HG03354 (cell line): ENCODE measurements at regions not wholly inside any gene's neighbourhood (a gene's known extent, or its start where the extent isn't known, plus 50 kb on each side); places are given as distances from the start of the nearest gene placed in this dataset.
"Not testable (repeated sequence)": the region's sequence is repeated elsewhere in the genome, so short reads cannot be mapped to it uniquely, and the experiment has no call there.

Source experiments
- ATAC-seq: cut with Tn5 transposase; IDR thresholded peaks from one replicate; pipeline ENCODE4 v1.9.1; 2021; ENCODE audit warnings: mild to moderate bottlenecking; ENCODE audit not compliant: unreplicated experiment, poor library complexity, severe bottlenecking

GRCh38 chr2:58798676-58799208 lies 557.6 kb upstream of the FANCL start:
- no peak for ATAC-seq

- no peak for ATAC-seq
Measured at GRCh38 chr2:58796239-58796910, 555.2 kb upstream of the FANCL start.

- ATAC-seq = no peak
Measured at GRCh38 chr2:58794916-58795315, 553.8 kb upstream of the FANCL start.

DNA sequence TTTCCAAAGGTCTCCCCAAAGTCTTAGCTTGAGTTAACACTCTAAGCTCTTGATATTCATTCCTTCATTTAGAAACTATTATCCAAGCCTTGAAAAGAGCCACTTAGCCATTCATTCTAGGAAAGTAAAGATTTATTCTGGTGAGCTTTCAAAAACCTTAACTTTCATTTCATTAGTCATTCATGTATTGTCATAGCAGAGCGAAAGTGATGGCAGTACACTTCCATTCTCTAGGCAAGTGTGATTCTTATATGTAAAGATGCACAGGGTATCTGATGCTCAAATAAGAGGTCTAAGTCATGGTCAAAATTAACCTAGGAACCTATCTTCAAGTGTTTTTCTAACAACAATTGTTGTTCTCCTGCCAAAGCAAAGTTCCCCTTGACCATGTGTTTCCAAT lies 553.0 kb upstream of the FANCL start:
- ATAC-seq = peak; percentile 59

- ATAC-seq = peak; percentile 75
Measured at GRCh38 chr2:58788402-58788801, 547.3 kb upstream of the FANCL start.

DNA sequence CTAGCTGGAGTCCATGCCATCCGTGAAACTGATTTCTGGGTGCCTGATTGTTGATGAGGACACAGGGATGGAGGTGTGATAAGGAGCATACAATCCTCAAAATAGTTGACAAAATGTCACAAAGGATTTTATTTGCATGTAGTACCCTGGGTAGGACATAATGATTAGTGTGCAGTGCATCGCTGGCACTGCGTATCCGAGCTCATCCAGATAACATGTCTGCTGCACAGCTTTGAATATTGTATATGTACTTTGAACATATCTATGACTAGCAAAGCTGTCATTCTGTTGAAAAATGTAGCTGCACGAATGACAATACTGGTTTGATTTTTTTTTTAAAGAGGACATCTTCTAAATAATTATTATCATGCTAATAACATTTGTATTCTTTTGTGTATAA lies 529.7 kb upstream of the FANCL start:
- ATAC-seq = no peak

GRCh38 chr2:58769864-58770234 lies 528.7 kb upstream of the FANCL start:
- ATAC-seq = no peak

DNA sequence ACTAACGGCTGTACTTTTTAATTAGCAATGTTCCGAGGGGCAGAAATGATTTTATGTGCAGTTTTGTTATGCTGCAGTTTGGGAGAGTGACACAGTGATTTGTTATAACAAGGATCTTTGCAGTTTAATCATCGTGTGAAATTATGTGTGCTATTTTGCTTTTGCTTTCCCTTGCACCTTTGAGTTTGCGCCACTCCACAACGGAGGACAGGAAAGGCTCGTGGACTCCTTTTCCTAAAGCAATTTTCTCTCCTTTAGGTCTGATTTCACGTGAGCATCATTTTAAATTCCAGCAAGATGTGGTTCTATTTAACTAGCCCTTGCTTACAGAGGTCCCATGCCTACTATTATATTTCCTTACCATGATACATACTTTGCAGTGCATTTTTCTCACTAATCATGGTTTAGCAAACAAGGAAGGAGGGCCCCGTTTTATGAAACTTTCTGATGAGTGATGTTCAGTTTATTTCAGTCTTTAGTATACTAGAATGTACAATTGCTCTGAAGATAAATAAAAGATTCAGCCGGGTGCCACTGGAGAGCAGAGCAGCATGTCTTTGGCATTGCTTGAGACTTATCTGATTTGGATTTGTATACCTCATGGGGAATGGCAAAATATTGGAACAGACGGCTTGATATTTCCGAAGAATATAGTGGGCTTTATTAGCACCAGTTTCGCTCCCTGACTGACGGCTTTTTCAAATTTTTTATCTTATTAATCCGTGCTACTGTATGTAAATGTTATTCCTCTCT lies 528.2 kb upstream of the FANCL start:
- ATAC-seq = no peak

GRCh38 chr2:58768715-58769080 lies 527.6 kb upstream of the FANCL start:
- no peak for ATAC-seq

DNA sequence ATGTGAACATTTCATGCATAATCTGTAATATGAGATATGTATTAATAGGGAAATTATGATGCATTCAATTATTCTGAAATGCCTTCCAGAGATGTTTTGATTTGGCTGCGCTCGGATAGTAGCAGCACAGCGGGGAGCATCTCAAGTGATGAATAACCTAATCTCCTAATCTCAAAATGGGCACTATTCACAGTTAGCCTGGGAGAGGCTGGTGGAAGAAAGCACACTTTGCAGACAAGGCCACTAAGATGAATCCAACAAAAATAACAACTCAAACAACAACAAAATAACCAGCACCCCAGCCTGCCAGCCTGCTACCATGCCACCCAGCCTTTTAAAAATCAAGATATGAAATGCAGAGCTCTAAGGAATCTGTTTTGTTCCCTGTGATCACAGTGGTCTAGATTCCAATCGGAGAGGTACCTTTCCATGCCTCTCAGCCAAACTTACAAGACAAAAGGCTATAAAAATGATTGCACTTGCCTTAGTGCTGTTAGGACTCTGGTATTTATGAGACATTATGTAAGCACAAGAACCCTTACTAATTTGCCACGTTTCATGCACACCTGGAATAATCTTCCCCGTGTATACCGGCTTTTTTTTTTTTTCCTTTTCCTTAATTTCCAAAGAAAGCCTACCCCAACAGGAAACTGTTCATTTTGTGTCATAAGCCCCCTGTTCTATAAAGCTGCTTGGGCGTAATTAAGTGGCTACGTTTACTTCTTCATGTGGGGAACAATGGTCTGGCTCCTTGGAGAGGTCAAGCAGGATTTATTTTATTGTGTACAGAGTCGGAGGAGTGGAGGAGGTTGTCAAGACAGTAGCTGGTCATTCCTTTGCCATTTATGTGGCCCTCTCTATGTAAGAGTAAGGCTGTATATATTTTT lies 526.9 kb upstream of the FANCL start:
- ATAC-seq = no peak

- no peak for ATAC-seq
Measured at GRCh38 chr2:58764338-58765104, 523.4 kb upstream of the FANCL start.

DNA sequence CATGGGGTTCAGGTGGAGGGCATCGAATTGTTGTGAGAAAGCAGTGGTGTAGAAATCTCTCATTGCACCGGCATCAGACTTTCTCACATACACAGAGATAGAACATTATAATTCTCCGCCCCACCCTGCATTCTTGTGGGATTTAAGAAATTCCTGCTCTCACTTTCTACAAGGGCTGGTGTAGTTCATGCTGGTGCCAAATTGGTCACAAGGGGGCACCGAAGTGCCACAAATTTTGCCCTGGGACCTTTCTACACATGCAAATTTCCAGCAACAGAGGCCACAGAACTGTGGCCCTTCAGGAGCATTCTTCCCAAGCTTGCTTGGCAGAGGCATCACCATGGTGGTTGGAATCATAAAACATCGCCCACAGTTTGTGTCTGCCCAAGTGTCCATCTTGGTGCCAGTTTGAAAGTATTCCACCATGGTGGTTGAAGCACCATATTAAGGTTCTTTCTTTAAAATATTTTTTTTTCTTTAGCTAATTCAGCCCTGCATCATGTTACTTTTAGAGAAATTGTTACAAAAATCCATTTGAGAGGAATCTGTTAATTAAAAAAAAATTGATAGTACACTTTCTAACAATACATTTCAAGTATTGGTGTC lies 521.2 kb upstream of the FANCL start:
- peak; percentile 87 for ATAC-seq

- ATAC-seq = no peak
Measured at GRCh38 chr2:58757971-58758370, 516.8 kb upstream of the FANCL start.

GRCh38 chr2:58756336-58756735 lies 515.2 kb upstream of the FANCL start:
- no peak for ATAC-seq

- not testable (repeated sequence) for ATAC-seq
Measured at GRCh38 chr2:58752507-58752906, 511.4 kb upstream of the FANCL start.

GRCh38 chr2:58751676-58752075 lies 510.6 kb upstream of the FANCL start:
- ATAC-seq = not testable (repeated sequence)

DNA sequence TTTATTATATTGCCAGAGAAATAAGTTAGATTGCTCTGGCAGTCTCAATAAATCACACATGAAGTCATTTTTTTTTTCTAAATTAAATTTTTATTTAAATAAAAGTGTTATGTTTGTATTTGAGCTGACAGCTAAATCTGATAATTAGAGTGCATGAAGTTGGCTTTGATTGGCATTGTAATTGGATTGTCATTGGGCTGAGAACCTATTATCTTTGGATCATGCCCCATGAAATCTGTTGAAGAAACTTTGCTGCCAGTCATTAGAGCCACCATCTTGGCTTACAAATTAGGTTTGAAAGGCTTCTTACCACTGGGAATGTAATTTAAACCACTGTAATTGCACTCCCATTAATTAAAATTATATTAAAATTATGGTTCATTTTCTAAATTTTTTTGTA lies 507.9 kb upstream of the FANCL start:
- ATAC-seq = no peak

- not testable (repeated sequence) for ATAC-seq
Measured at GRCh38 chr2:58745334-58745733, 504.2 kb upstream of the FANCL start.

- ATAC-seq = no peak
Measured at GRCh38 chr2:58740426-58740825, 499.3 kb upstream of the FANCL start.
